Loucy (cell line): ENCODE measurements at regions not wholly inside any gene's neighbourhood (a gene's known extent, or its start where the extent isn't known, plus 50 kb on each side); places are given as distances from the start of the nearest gene placed in this dataset.

Source experiments
- H2AFZ ChIP-seq: fragments of 200-600 bp; sonication (generic); 2 replicates; pipeline ENCODE4 v1.6.0; 2016; ENCODE audit warnings: antibody characterized with exemption, mild to moderate bottlenecking, low read length, moderate library complexity
- H3F3A ChIP-seq: fragments of 200-600 bp; 2 replicates; pipeline ENCODE4 v1.6.0; 2016; ENCODE audit warnings: antibody characterized with exemption, low read depth, mild to moderate bottlenecking
- H3K27me3 ChIP-seq: fragments of 200-600 bp; sonication (generic); 2 replicates; pipeline ENCODE4 v1.6.1; 2014; ENCODE audit warnings: low read length, mild to moderate bottlenecking; ENCODE audit not compliant: insufficient read depth, poor library complexity, severe bottlenecking
- H3K36me3 ChIP-seq: fragments of 200-600 bp; sonication (generic); 2 replicates; pipeline ENCODE4 v1.6.1; 2016; ENCODE audit warnings: low read length; ENCODE audit not compliant: insufficient read depth
- H3K4me1 ChIP-seq: fragments of 200-600 bp; sonication (generic); 2 replicates; pipeline ENCODE4 v1.5.1; 2014; ENCODE audit warnings: low read length, mild to moderate bottlenecking; ENCODE audit not compliant: insufficient read depth, poor library complexity, severe bottlenecking
- H3K4me2 ChIP-seq: fragments of 200-600 bp; sonication (generic); 2 replicates; pipeline ENCODE4 v1.6.0; 2014; ENCODE audit warnings: antibody characterized with exemption, low read length, low read depth, mild to moderate bottlenecking; ENCODE audit not compliant: poor library complexity, severe bottlenecking
- H3K4me3 ChIP-seq: fragments of 200-600 bp; sonication (generic); 2 replicates; pipeline ENCODE4 v1.5.1; 2014; ENCODE audit warnings: low read length, mild to moderate bottlenecking, mixed read lengths; ENCODE audit not compliant: poor library complexity, severe bottlenecking
- H3K79me2 ChIP-seq: fragments of 200-600 bp; sonication (generic); 2 replicates; pipeline ENCODE4 v1.6.1; 2014; ENCODE audit warnings: low read length; ENCODE audit not compliant: insufficient read depth
- H3K9ac ChIP-seq: fragments of 200-600 bp; sonication (generic); 2 replicates; pipeline ENCODE4 v1.6.0; 2014; ENCODE audit warnings: mild to moderate bottlenecking, low read depth, low read length, moderate library complexity; ENCODE audit not compliant: poor library complexity, severe bottlenecking
- H3K9me2 ChIP-seq: fragments of 200-600 bp; sonication (generic); replicated peaks from 2 replicates; pipeline ENCODE4 v1.6.1; 2016; ENCODE audit warnings: low read depth, low read length, mixed read lengths
- H3K9me3 ChIP-seq: fragments of 200-600 bp; sonication (generic); 2 replicates; pipeline ENCODE4 v1.6.1; 2014; ENCODE audit warnings: mild to moderate bottlenecking, antibody characterized with exemption, low read length, low read depth; ENCODE audit not compliant: insufficient read depth
- H4K20me1 ChIP-seq: fragments of 200-600 bp; sonication (generic); 2 replicates; pipeline ENCODE4 v1.6.0; 2014; ENCODE audit warnings: antibody characterized with exemption, low read length, mild to moderate bottlenecking; ENCODE audit not compliant: insufficient read depth, poor library complexity, severe bottlenecking
- CTCF ChIP-seq: fragments of 200-600 bp; sonication (generic); conservative IDR thresholded peaks from 2 replicates; pipeline ENCODE4 v1.5.1; 2014; ENCODE audit warnings: mild to moderate bottlenecking, antibody characterized with exemption, low read length
- EZH2phosphoT487 ChIP-seq: fragments of 200-600 bp; IDR thresholded peaks from 2 replicates; pipeline ENCODE4 v1.6.1; 2018; ENCODE audit warnings: antibody characterized with exemption, mild to moderate bottlenecking, moderate library complexity, borderline replicate concordance

- Histone ChIP-seq H3K79me2 (no peaks in the 10 kb centered on the region), H3K4me2 (no peak overlapping the region), H3K9me3 (no peaks in the 10 kb centered on the region), H3K36me3 (no peaks in the 10 kb centered on the region), H3K4me3 (no peak overlapping the region), H3K4me1 (no peaks in the 10 kb centered on the region), H3K9me2 (no peaks in the 10 kb centered on the region), H2AFZ (no peak overlapping the region), H3K9ac (no peak overlapping the region), H4K20me1 (no peaks in the 10 kb centered on the region), H3F3A (no peaks in the 10 kb centered on the region), H3K27me3 (no peaks in the 10 kb centered on the region)
- no peak for TF ChIP-seq EZH2phosphoT487
- no peak for TF ChIP-seq CTCF
These were observed 779.3 kb upstream of the COBL start for GRCh38 chr7:52095861-52096260.

- Histone ChIP-seq H2AFZ (no peak overlapping the region), H3K9ac (no peak overlapping the region), H3K27me3 (no peaks in the 10 kb centered on the region), H3F3A (no peaks in the 10 kb centered on the region), H4K20me1 (no peaks in the 10 kb centered on the region), H3K36me3 (no peaks in the 10 kb centered on the region), H3K4me2 (no peak overlapping the region), H3K9me3 (no peaks in the 10 kb centered on the region), H3K4me3 (no peak overlapping the region), H3K4me1 (no peaks in the 10 kb centered on the region), H3K9me2 (no peaks in the 10 kb centered on the region), H3K79me2 (no peaks in the 10 kb centered on the region)
- no peak for TF ChIP-seq EZH2phosphoT487
- no peak for TF ChIP-seq CTCF
These were observed 775.4 kb upstream of the COBL start for GRCh38 chr7:52091996-52092395.

- Histone ChIP-seq H3K36me3 (no peaks in the 10 kb centered on the region), H3K4me3 (no peak overlapping the region), H2AFZ (no peak overlapping the region), H4K20me1 (no peaks in the 10 kb centered on the region), H3K27me3 (no peaks in the 10 kb centered on the region), H3F3A (no peaks in the 10 kb centered on the region), H3K4me2 (no peak overlapping the region), H3K9me2 (no peaks in the 10 kb centered on the region), H3K4me1 (no peaks in the 10 kb centered on the region), H3K9me3 (no peaks in the 10 kb centered on the region), H3K9ac (no peak overlapping the region), H3K79me2 (no peaks in the 10 kb centered on the region)
- no peak for TF ChIP-seq CTCF
- no peak for TF ChIP-seq EZH2phosphoT487
These were observed 774.5 kb upstream of the COBL start for GRCh38 chr7:52091101-52091500.
